WTC11 (cell line): ENCODE measurements at regions not wholly inside any gene's neighbourhood (a gene's known extent, or its start where the extent isn't known, plus 50 kb on each side); places are given as distances from the start of the nearest gene placed in this dataset.

ENCODE experiments used
- ATAC-seq: fragments of 200-7000 bp; cut with Tn5 transposase; 2 replicates; pipeline ENCODE4 v1.10.0; 2021; ENCODE audit warnings: mild to moderate bottlenecking, moderate library complexity
- CTCF ChIA-PET: fragments of 300-600 bp; sonication (Branson Sonifier 250); formaldehyde crosslinking; loops from one replicate; lab custom pipeline; 2021; ENCODE audit warnings: antibody characterized with exemption; lab: Charles Lee
- POLR2A ChIA-PET: fragments of 350-600 bp; sonication (Branson Sonifier 250); formaldehyde crosslinking; loops from one replicate; lab custom pipeline; 2021; ENCODE audit warnings: antibody characterized with exemption; lab: Charles Lee
- DNase-seq: peaks from one replicate; pipeline ENCODE4 v3.0.0; 2021; ENCODE audit warnings: low spot score
- H3K27ac Mint-ChIP-seq: 2 replicates; pipeline ENCODE4 v1.8.0; 2021; ENCODE audit warnings: mixed read lengths
- H3K27me3 Mint-ChIP-seq: 2 replicates; pipeline ENCODE4 v1.8.0; 2021; ENCODE audit warnings: low read depth, mild to moderate bottlenecking, moderate library complexity, mixed read lengths
- H3K36me3 Mint-ChIP-seq: 2 replicates; pipeline ENCODE4 v1.8.0; 2021; ENCODE audit warnings: mixed read lengths
- H3K4me1 Mint-ChIP-seq: 2 replicates; pipeline ENCODE4 v1.8.0; 2022; ENCODE audit warnings: mixed read lengths
- H3K4me3 Mint-ChIP-seq: 2 replicates; pipeline ENCODE4 v1.8.0; 2021; ENCODE audit warnings: mild to moderate bottlenecking, moderate library complexity, mixed read lengths
- H3K9me3 Mint-ChIP-seq: 2 replicates; pipeline ENCODE4 v1.8.0; 2021; ENCODE audit warnings: mixed read lengths
- ATF1 ChIP-seq: sonication (generic); formaldehyde crosslinking; IDR thresholded peaks from 2 replicates; pipeline ENCODE4 v1.8.1; 2023; ENCODE audit warnings: mild to moderate bottlenecking, moderate library complexity, missing genetic modification reagents
- CREB1 ChIP-seq: sonication (generic); formaldehyde crosslinking; IDR thresholded peaks from 2 replicates; pipeline ENCODE4 v1.8.0; 2023; ENCODE audit warnings: mild to moderate bottlenecking, missing genetic modification reagents
- NR2C2 ChIP-seq: sonication (generic); formaldehyde crosslinking; IDR thresholded peaks from 2 replicates; pipeline ENCODE4 v1.8.0; 2022; ENCODE audit warnings: mild to moderate bottlenecking, missing genetic modification reagents
- OVOL2 ChIP-seq: fragments of 250-450 bp; sonication (Bioruptor Pico); IDR thresholded peaks from 2 replicates; pipeline ENCODE4 v1.9.0; 2021; ENCODE audit warnings: mild to moderate bottlenecking, borderline replicate concordance
- TCF7 ChIP-seq: sonication (generic); formaldehyde crosslinking; IDR thresholded peaks from 2 replicates; pipeline ENCODE4 v1.8.0; 2022; ENCODE audit warnings: mild to moderate bottlenecking, low read depth, missing genetic modification reagents, moderate library complexity
- ZNF317 ChIP-seq: sonication (generic); formaldehyde crosslinking; IDR thresholded peaks from 2 replicates; pipeline ENCODE4 v1.8.1; 2023; ENCODE audit warnings: low read depth, mild to moderate bottlenecking, moderate library complexity, missing genetic modification reagents, borderline replicate concordance
- TF ChIP-seq, protein P1 (sequence below): fragments of 250-450 bp; sonication (Bioruptor Pico); IDR thresholded peaks from 2 replicates; pipeline ENCODE4 v1.9.0; 2021; ENCODE audit warnings: mild to moderate bottlenecking, borderline replicate concordance
- TF ChIP-seq, protein P2 (sequence below): sonication (generic); formaldehyde crosslinking; IDR thresholded peaks from 2 replicates; pipeline ENCODE4 v1.8.0; 2022; ENCODE audit warnings: mild to moderate bottlenecking, missing genetic modification reagents
- TF ChIP-seq, protein P3 (sequence below): fragments of 250-450 bp; sonication (Bioruptor Pico); IDR thresholded peaks from 2 replicates; pipeline ENCODE4 v1.9.0; 2021; ENCODE audit warnings: mild to moderate bottlenecking
- TF ChIP-seq, protein P4 (sequence below): sonication (generic); formaldehyde crosslinking; conservative IDR thresholded peaks from 2 replicates; pipeline ENCODE4 v1.8.1; 2022; ENCODE audit warnings: mild to moderate bottlenecking, missing genetic modification reagents
- TF ChIP-seq, protein P5 (sequence below): sonication (generic); formaldehyde crosslinking; IDR thresholded peaks from 2 replicates; pipeline ENCODE4 v1.8.1; 2022; ENCODE audit warnings: mild to moderate bottlenecking, missing genetic modification reagents, moderate library complexity, borderline replicate concordance
- TF ChIP-seq, protein P6 (sequence below): sonication (generic); formaldehyde crosslinking; IDR thresholded peaks from 2 replicates; pipeline ENCODE4 v1.8.0; 2022; ENCODE audit warnings: mild to moderate bottlenecking, missing genetic modification reagents
- TF ChIP-seq, protein P7 (sequence below): fragments of 200-600 bp; IDR thresholded peaks from 2 replicates; pipeline ENCODE4 v1.8.0; 2022; ENCODE audit warnings: antibody characterized with exemption

DNA sequence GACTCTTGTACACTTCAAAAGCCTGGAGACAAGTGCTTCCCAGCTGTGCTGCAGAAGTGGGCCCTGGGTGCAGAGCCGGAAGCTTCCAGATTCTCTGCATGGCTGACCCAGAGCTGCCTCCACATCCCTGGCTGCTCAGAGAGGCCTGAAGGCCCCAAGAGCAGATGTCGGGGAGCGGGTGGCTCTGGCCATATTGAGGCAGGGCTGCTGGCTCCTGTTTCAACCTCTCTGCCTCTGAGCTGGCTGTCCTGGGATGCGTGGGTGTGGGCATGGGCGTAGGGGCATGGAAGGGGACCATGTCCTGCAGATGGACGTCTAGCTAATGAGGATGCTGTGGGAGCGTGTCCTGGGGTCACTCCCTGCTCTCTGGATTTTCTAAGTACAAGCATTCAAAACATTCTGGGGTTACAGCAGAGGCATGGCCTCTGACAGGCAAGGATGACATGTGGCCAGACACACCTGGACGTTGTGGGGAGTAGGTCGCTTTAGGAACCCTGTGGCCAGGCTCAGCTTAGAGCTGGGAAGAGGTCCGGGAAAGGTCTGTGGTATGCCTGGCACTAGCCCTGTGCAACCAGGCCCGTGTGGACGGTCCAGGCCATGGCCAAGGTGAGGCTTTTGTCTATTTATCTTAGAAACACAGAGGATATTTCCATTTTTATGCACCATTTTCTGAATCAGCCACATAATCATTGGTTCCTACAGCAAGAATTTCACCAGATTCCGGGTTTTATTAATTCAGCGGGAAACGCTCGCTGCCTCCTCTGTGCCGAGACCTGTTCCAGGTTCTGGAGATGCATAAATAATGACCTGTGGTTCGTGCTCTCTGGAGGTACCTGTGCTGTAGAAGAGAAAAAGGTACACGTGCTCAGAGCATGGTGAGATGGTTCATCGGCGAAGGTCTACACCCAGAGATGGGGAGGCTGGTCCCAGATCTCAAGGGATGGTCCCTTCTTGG is 361.1 kb downstream of the GLRX3 start:
- peaks cover 84% of the 10 kb centered on the region for H3K36me3 Mint-ChIP-seq
- no peak for TF ChIP-seq TCF7 (CRISPR knock-in tag)
- TF ChIP-seq, protein P1, sequence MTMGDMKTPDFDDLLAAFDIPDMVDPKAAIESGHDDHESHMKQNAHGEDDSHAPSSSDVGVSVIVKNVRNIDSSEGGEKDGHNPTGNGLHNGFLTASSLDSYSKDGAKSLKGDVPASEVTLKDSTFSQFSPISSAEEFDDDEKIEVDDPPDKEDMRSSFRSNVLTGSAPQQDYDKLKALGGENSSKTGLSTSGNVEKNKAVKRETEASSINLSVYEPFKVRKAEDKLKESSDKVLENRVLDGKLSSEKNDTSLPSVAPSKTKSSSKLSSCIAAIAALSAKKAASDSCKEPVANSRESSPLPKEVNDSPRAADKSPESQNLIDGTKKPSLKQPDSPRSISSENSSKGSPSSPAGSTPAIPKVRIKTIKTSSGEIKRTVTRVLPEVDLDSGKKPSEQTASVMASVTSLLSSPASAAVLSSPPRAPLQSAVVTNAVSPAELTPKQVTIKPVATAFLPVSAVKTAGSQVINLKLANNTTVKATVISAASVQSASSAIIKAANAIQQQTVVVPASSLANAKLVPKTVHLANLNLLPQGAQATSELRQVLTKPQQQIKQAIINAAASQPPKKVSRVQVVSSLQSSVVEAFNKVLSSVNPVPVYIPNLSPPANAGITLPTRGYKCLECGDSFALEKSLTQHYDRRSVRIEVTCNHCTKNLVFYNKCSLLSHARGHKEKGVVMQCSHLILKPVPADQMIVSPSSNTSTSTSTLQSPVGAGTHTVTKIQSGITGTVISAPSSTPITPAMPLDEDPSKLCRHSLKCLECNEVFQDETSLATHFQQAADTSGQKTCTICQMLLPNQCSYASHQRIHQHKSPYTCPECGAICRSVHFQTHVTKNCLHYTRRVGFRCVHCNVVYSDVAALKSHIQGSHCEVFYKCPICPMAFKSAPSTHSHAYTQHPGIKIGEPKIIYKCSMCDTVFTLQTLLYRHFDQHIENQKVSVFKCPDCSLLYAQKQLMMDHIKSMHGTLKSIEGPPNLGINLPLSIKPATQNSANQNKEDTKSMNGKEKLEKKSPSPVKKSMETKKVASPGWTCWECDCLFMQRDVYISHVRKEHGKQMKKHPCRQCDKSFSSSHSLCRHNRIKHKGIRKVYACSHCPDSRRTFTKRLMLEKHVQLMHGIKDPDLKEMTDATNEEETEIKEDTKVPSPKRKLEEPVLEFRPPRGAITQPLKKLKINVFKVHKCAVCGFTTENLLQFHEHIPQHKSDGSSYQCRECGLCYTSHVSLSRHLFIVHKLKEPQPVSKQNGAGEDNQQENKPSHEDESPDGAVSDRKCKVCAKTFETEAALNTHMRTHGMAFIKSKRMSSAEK (CRISPR knock-in tag) = no peak
- ATAC-seq (no peak), DNase-seq (no peak)
- ChIA-PET POLR2A (no interaction called here), CTCF (no interaction called here)
- H3K9me3 Mint-ChIP-seq = peaks cover 92% of the 10 kb centered on the region
- no peak overlapping the region for H3K4me3 Mint-ChIP-seq
- peaks cover 25% of the 10 kb centered on the region for H3K27me3 Mint-ChIP-seq
- H3K4me1 Mint-ChIP-seq = no peaks in the 10 kb centered on the region
- H3K27ac Mint-ChIP-seq = no peak overlapping the region

DNA sequence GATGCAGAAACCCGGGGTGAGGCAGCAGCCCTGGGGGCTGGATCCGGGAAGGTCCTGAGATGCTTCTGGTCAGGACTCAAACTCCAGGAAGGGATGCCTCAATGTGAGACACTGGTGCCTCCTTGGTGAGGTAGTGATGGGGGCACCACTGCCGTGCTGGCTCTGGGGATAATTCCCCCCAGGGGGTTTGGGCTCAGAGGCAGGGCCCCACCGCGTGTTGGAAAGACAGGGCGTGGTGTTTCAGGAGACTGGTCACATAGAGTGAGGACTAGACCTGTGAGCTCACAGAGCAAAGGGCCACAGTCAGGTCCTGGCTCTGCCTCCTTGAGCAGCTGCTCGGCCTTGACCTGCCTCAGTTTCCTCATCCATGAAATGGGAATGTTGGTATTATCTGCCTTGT is 361.9 kb downstream of the GLRX3 start:
- Mint-ChIP-seq H3K9me3 (peaks cover 92% of the 10 kb centered on the region), H3K36me3 (peaks cover 84% of the 10 kb centered on the region), H3K4me3 (no peak overlapping the region), H3K27ac (no peak overlapping the region), H3K4me1 (no peaks in the 10 kb centered on the region), H3K27me3 (peaks cover 22% of the 10 kb centered on the region)
- ChIA-PET POLR2A (no interaction called here), CTCF (no interaction called here)
- no peak for DNase-seq
- ATAC-seq = no peak
- TF ChIP-seq, protein P2, sequence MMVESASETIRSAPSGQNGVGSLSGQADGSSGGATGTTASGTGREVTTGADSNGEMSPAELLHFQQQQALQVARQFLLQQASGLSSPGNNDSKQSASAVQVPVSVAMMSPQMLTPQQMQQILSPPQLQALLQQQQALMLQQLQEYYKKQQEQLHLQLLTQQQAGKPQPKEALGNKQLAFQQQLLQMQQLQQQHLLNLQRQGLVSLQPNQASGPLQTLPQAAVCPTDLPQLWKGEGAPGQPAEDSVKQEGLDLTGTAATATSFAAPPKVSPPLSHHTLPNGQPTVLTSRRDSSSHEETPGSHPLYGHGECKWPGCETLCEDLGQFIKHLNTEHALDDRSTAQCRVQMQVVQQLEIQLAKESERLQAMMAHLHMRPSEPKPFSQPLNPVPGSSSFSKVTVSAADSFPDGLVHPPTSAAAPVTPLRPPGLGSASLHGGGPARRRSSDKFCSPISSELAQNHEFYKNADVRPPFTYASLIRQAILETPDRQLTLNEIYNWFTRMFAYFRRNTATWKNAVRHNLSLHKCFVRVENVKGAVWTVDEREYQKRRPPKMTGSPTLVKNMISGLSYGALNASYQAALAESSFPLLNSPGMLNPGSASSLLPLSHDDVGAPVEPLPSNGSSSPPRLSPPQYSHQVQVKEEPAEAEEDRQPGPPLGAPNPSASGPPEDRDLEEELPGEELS (CRISPR knock-in tag) = no peak
- TF ChIP-seq, protein P3, sequence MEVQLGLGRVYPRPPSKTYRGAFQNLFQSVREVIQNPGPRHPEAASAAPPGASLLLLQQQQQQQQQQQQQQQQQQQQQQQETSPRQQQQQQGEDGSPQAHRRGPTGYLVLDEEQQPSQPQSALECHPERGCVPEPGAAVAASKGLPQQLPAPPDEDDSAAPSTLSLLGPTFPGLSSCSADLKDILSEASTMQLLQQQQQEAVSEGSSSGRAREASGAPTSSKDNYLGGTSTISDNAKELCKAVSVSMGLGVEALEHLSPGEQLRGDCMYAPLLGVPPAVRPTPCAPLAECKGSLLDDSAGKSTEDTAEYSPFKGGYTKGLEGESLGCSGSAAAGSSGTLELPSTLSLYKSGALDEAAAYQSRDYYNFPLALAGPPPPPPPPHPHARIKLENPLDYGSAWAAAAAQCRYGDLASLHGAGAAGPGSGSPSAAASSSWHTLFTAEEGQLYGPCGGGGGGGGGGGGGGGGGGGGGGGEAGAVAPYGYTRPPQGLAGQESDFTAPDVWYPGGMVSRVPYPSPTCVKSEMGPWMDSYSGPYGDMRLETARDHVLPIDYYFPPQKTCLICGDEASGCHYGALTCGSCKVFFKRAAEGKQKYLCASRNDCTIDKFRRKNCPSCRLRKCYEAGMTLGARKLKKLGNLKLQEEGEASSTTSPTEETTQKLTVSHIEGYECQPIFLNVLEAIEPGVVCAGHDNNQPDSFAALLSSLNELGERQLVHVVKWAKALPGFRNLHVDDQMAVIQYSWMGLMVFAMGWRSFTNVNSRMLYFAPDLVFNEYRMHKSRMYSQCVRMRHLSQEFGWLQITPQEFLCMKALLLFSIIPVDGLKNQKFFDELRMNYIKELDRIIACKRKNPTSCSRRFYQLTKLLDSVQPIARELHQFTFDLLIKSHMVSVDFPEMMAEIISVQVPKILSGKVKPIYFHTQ = no peak
- TF ChIP-seq CREB1 = no peak
- TF ChIP-seq, protein P4, sequence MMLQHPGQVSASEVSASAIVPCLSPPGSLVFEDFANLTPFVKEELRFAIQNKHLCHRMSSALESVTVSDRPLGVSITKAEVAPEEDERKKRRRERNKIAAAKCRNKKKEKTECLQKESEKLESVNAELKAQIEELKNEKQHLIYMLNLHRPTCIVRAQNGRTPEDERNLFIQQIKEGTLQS (CRISPR knock-in tag) = no peak
- TF ChIP-seq, protein P1 (CRISPR knock-in tag) = no peak
- TF ChIP-seq, protein P5, sequence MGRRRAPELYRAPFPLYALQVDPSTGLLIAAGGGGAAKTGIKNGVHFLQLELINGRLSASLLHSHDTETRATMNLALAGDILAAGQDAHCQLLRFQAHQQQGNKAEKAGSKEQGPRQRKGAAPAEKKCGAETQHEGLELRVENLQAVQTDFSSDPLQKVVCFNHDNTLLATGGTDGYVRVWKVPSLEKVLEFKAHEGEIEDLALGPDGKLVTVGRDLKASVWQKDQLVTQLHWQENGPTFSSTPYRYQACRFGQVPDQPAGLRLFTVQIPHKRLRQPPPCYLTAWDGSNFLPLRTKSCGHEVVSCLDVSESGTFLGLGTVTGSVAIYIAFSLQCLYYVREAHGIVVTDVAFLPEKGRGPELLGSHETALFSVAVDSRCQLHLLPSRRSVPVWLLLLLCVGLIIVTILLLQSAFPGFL (CRISPR knock-in tag) = no peak
- TF ChIP-seq, protein P6, sequence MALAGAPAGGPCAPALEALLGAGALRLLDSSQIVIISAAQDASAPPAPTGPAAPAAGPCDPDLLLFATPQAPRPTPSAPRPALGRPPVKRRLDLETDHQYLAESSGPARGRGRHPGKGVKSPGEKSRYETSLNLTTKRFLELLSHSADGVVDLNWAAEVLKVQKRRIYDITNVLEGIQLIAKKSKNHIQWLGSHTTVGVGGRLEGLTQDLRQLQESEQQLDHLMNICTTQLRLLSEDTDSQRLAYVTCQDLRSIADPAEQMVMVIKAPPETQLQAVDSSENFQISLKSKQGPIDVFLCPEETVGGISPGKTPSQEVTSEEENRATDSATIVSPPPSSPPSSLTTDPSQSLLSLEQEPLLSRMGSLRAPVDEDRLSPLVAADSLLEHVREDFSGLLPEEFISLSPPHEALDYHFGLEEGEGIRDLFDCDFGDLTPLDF = no peak
- no peak for TF ChIP-seq OVOL2 (CRISPR knock-in tag)
- TF ChIP-seq ATF1 (CRISPR knock-in tag) = no peak
- no peak for TF ChIP-seq ZNF317 (CRISPR knock-in tag)
- TF ChIP-seq, protein P7, sequence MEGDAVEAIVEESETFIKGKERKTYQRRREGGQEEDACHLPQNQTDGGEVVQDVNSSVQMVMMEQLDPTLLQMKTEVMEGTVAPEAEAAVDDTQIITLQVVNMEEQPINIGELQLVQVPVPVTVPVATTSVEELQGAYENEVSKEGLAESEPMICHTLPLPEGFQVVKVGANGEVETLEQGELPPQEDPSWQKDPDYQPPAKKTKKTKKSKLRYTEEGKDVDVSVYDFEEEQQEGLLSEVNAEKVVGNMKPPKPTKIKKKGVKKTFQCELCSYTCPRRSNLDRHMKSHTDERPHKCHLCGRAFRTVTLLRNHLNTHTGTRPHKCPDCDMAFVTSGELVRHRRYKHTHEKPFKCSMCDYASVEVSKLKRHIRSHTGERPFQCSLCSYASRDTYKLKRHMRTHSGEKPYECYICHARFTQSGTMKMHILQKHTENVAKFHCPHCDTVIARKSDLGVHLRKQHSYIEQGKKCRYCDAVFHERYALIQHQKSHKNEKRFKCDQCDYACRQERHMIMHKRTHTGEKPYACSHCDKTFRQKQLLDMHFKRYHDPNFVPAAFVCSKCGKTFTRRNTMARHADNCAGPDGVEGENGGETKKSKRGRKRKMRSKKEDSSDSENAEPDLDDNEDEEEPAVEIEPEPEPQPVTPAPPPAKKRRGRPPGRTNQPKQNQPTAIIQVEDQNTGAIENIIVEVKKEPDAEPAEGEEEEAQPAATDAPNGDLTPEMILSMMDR = no peak
- no peak for TF ChIP-seq NR2C2 (CRISPR knock-in tag)
